GM21717 (cell line): ENCODE measurements at regions not wholly inside any gene's neighbourhood (a gene's known extent, or its start where the extent isn't known, plus 50 kb on each side); places are given as distances from the start of the nearest gene placed in this dataset.

Source experiments
- ATAC-seq: cut with Tn5 transposase; IDR thresholded peaks from one replicate; pipeline ENCODE4 v1.9.1; 2021; ENCODE audit warnings: mild to moderate bottlenecking, moderate library complexity; ENCODE audit not compliant: unreplicated experiment

DNA sequence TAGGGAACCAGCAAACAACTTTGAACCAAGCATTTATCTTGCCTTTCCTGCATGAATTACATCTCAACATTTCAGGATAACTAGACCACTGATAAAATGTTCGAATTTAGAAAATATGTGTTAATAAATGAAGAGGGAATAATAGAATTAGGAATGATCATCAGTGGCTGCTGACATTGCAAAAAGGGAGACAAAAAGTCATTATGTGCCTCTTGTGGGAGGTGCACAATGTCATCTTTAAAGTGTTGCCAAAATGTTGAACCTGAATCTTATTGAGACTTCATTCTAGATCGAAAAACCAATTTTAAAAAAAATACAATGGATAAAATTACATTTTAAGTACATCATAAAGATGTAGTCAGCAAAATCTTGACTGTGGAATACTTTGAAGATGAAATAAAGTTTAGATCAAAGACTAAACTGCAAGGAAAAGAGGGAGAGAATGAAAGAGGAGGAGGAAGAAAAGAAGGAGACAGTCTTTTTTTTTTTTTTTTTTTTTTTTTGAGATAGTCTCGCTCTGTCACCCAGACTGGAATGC is 299.3 kb downstream of the FBXW7 start:
- ATAC-seq, result no peak

DNA sequence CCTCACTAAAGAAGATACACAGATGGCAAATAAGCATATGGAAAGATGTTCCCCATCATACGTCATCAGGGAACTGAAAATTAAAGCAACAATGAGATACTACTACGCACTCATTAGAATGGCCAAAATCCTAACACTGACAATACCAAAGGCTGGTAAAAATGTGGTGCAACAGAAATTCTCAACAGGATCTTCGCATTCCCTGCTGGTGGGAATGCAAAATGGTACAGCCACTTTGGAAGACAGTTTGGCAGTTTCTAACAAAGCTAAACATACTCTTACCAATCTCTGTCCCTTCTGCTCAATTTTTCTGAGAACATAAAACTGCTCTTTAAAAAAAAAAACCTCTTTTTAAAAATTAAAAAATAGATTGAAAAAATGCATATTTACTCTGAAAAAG is 300.2 kb downstream of the FBXW7 start:
- no peak for ATAC-seq

DNA sequence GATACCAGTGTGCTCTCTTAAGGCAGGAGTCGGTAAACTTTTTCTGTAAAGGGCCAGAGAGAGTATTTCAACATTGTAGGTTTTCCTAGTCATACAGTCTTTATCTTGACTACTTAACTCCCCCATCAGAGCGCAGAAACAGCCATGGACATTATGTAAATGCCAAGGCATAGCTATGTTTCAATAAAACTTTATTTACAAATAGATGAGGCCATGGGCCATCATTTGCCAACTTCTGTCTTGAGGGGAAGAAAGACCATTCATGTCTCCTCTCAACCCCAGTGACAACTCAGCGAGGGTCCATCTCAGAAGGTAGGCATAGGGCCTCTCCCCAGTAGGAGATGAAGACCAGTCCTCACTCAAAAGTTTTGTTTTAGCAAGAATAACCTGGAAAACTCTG is 301.3 kb downstream of the FBXW7 start:
- ATAC-seq, result no peak

DNA sequence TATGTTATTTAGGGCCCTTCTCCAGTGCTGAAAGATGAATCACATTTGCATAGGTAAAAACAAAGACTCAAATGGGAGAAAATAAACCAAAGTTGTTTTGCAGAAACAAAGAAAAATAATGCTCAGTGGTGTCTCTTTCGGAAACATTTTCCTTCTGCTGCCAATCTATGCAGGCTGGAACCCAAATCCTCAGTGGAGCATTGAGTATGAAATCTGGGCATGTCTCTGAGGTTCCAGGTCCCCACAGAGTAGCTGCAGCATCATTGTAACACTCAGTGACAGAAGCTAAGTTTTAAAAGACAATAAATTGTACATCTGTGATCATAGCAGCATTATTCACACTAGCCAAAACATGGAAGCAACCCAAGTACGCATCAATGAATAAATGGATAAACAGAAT is 303.6 kb downstream of the FBXW7 start:
- no peak for ATAC-seq

DNA sequence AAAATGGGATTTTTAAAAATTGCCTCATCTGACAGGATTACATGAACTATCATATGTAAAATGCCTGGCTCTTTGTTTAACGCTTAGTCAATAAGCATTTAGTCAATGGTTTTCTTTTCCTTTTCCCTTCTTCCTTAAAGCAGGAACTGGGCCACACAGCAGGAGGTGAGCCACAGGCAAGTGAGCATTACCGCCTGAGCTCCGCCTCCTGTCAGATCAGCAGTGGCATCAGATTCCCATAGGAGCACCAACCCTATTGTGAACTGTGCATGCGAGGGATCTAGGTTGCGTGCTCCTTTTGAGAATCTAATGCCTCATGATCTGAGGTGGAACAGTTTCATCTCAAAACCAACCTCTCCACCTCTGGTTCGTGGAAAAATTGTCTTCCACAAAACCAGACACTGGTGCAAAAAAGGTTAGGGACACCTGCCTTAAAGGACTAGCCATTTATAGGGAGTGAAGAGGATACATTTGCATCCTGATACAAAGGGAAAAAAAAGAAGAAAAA is 306.1 kb downstream of the FBXW7 start:
- ATAC-seq, result no peak

DNA sequence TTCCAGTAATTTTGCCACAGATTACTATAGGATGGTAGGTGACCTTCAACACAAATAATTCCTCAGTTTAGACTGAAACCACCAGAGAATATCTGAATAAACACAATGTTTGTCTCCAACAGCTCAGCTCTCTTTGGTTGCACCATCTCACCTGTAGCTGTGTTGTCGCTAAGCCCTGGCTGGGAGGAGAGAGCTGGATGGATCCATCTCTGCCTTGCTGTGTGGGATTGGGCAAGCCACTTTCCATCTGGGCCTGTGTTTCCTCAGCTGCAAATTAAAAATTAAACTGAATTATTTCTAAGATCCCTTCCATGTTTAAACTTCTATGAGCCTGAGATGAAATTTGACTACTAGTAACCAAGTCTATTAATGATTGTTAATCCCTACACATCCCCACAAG is 310.2 kb downstream of the FBXW7 start:
- no peak for ATAC-seq

DNA sequence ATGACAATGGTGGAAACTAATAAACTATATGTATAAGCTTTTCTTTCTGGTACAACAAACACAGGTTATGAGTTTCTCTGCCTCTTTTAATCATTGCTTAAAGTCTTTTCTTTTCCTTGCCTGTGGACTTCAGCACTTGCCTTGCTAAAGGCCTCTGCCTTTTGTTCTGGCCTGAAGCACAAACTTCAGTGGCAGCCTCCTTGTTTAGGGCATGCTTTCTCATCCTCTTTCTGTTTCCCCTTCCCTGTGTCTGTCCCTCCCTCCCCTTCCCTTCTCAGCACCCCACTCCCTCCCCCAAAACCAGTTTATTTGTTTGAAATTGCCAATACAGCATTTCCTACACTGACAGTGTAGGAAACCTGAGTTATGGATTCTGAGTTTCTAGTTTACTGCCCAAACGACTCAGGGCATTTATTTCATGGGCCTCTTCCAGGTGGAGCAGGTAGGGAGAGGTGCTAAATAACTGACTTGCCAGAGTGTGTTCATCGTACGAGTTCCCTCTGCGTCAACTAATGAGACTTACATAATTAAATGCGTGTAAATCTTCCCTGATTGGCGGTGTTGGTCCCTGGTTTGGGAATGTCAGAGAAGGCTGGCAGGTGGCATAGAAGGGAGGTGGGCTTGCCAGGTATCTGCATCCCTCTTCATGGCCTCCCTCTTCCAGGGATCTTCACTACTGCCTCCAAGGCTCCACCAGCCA is 311.0 kb downstream of the FBXW7 start:
- no peak for ATAC-seq

DNA sequence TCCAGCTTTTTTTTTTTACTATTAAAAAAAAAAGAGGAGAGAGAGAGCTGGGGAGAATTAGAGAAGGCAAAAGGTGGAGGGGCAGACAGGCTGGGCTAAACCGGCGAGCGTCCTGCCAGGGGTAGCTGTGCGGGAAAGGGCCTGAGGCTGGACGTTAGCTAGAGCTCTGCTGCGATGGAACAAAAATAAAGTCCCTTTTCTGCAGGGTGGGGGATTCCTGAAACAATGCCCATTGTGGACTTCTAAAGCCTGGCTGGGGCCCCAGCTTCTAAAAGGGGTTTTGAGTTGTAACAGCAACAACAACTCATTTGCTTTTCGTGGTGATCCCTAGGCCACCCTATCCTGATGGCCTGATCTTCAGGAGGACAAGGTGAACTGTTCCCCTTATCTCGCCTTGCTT is 311.7 kb downstream of the FBXW7 start:
- ATAC-seq, result no peak

DNA sequence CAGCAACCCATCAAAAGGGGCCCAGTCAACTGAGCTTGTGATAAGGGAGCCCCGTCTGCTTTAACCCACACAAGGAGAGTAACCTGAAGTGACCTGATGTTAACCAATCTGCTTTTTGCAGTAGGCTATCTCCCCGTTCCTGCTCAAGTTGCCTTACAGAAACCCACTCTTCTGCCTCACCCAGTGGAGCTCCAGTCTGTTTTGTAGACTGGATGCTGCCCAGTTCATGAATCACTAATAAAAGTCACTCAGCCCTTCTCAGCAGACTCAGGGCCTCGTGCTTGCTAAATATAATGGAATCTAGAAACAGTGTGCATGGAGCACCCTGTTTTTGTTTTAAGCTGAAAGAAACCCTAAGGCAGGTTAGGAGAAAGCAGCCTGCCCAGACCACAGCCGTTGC is 312.3 kb downstream of the FBXW7 start:
- ATAC-seq, result no peak

DNA sequence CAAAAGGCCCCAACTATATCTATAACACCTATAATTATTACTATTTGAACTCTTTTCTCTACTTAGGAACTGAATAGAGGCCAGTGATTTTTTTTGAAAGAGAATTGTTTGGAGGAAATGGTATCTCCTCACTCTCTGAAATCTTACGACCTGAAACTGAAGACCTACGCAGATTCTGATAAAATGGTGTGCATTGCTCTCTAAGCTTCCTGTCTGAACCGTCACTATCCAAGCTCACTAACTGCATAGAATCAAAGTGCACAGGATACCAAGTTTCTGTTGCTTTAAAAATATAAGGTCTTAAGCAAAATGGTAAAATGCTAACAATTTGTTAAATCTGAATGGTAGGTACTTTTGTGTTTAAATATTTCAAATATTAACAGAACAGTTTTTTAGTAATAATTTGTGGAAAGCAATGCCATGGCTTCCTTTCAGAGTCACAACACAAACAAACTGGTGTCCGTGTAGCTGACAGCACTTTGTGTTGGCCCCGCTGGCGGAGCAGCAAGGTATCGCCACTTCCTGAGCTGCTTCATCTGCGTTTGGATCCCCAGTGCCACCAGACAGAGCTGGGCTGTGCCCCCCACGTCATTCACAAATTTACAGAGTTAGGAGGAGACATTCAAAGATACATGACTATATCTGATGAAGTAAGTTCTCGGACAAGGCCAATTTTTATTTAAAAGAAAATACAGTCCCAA is 313.9 kb downstream of the FBXW7 start:
- ATAC-seq, result no peak

DNA sequence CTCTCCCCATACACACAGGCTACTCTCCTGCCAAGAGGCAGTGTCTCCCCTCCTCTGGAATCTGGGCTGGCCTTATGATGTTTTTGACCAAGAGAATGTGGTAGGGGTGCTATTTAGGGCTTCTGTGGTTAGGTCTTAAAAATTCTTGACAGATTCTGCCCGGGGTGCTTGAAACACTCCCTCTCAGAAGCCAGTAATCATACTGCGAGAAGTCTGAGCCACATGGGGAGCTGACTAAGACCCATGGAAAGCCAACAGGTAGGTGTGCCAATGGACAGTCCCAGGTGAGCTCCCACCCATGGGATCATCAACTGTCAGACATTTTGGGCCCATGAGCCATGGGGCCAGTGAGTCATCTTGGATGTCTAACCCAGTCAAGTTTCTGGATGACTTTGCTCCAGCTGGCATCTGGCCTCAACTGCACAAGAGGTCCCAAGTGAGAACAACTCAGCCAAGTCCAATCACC is 315.7 kb downstream of the FBXW7 start:
- ATAC-seq, result peak; percentile 63

DNA sequence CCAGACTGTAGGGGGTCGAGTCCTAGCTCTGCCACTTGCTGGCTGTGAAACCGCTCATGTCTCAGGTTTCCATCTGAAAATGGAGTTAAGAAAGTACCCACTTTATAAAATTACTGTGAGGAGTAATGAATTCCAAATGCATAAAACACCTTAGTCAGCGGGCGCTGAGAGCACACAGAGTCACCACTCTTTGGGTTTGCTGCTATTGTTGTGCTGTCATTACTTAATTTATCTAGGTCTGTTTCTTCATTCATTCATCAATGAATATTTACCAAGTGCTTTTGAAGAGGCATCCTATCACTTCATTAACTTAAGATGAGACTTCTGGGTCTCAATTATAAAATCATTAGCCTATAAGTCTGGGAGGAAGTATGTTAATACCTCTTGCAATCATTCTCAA is 317.3 kb downstream of the FBXW7 start:
- ATAC-seq, result no peak

DNA sequence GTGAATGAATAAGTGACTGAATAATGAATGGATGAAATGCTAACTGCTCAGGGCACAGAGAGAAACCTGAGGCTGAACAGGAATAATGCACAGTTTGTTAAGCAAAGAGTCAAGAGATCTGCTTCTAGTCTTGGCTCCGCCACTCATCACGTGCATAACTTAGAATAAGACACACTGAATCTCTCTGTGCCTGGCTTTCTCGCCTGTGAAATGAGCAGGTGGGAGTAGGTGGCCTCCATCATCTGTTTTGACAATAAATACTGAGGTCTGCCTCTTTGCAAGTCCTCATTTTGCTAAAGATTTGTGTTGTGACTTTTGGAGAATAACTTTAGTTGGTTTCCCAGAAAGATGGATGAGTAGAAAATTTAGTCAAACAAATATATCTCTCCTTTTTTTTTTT is 318.0 kb downstream of the FBXW7 start:
- no peak for ATAC-seq

DNA sequence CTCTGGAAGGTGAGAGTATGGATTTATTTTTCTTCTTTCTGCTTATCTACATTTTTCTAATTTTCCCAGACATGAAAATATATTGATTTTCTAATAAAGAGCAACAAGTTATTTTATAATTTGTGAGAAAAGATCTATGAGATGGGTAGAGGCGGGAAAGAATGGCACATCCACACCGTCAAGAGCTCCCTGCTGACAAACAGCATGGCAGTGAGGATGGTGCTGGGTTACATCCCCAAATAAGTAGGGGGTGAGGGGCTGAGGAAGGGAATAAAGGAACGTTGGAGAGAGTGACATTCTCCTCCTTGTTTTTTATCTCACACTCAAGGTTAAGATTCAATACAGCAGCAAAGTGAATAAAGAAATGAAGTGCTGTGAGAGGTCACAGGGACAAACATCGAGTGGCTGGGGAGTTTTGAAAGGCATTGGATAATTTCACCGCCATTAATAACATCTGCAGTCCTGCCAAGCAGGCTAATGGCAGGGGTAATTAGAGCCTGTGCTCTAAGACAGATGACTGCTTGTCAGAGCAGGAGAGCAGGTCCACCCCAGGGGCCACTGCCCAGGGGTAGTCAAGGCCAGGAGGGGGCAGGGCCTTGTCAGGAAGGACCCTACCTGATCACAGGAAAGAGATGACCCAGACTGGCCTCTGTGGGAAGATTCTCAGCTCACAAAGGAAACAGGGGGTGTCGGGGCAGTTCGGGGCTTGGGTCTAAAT is 323.8 kb downstream of the FBXW7 start:
- ATAC-seq, result no peak

DNA sequence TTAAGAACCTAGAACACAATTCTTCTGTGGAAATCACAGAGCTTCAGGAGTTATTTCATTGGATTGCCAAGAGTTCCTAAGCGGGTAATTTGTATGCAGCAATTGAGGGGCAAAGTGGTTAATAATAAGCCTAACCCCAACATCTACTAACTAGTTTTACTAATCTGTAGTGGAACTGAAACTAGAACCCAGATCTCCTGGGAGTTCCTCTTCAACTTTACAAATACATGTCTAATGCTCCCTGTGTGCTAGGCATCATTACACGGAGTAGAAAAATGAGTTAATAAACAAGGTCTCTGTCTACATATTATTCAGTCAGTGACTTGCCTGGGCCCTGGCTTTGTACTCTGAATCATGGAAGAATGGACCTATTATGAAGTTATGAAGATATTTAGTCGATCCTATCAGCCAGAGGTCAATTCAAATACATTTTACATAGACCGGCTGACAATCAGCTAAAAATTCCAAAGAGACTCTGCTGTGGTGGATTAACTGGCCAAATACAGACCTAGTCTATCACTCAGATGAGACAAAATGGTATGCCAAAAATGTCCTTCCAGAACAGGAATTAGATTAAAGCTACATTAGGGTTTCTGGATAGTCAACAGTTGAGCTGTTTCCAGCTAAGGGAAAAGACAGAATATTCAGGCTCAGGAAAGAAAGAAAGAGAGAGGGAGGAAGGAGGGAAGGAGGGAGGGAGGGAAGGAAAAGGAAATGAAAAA is 326.0 kb downstream of the FBXW7 start:
- ATAC-seq, result peak; percentile 49

DNA sequence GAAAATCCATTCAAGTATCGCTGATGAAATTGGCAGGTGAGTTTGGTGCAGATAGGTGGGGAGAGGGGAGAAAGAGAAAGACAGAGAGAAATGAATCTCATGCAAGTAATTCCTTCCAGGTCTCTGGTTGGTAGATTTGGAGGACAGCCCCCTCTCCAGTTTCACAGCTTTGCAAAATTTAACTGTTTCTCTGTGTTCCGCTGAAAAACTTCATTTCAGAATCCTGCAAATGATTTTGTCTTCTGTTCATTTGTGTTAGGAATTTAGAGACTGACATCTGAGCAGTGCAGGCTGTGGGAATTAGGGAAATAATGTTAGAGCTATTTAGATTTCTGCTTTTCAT is 328.5 kb downstream of the FBXW7 start:
- ATAC-seq, result no peak

DNA sequence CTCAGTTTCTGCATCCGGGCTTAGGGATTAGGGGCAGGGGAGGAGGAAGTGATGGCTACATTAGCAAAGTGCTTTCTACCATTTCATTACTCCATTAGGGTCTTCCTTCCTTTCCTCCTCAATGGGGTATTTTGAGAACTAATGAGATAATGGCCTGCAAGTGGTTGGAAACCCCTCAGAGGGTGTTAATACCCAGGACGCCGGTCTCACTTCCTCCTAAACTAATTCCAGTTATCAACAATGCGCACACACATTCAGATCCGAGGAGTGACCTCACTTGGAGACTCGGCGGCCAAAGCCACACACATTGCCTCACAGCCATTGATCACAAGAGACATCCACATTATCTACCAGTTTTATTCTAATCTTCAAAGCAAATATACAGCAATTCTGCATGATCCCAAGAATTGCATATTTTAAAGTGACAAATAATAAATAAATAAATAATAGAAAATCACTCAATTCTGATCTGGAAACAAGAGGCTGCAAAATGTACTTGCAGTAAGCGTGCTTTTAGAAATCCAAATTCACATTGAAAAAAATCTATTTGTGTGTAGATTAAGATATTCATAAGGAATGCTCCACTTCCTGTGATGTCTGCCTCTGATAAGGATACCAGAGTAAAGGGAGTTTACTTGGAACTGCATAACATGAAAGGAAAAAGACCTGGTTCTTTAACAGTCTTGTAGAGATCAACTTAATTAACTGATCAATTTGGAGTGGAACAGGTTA is 329.1 kb downstream of the FBXW7 start:
- no peak for ATAC-seq

DNA sequence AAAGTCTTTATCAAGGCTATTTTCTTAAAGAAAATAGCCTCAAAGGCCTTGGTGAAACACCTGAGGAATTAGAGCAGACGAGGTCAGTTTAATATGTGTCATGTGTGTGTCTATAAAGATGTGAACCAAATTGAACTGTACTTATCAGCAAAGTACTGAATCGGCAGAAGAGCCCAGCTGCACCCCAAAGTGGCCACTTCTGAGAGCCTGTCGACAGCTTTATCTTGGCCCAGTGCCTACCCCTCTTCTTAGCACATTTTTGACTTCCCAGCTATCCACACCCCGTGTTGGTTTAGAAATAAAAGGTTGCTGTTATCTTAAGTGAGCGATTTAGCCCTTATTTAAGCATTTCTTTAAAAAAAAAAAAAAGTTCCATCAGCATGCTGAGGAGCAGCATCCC is 329.7 kb downstream of the FBXW7 start:
- ATAC-seq, result no peak

DNA sequence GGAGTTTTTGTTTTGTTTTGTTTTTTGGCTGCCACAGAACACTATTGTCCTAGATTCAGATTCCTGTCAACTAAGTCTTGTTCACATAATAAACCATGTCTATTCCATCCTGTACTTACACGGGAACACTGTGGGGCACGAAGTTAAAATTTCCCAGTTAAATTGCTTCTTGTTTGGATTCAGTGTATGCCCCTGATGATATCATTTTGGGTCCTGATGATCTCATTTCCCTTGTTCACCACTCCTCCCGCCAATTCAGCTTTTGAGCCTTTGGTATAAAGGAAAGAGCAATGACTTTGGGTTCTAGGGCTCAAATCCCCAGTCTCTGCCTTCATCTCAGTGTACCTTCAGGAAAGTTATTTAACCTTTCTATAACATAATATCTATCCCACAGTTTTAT is 333.5 kb downstream of the FBXW7 start:
- ATAC-seq, result no peak
